ENCODE measurements at regions not wholly inside any gene's neighbourhood (a gene's known extent, or its start where the extent isn't known, plus 50 kb on each side); places are given as distances from the start of the nearest gene placed in this dataset.

DNA sequence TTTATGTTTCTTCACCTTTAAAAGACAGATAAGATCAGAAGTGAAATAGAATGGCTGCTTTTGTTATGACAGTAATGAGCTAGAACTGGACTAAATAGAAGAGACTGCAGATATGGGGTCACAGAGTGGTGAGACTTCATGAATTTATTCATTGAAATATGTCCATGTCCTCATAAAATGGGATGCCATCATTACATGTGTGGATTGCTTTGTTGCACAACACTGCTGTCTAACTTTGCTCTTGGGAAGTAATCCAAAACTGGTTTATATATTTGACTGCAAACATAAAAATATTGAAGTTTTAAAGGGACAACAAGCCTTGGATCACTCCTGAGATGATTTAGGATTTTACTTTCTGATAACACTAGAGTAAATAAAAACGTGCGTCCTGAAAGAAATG is 209.2 kb upstream of the FAT4 start:
- TF ChIP-seq, protein P1, sequence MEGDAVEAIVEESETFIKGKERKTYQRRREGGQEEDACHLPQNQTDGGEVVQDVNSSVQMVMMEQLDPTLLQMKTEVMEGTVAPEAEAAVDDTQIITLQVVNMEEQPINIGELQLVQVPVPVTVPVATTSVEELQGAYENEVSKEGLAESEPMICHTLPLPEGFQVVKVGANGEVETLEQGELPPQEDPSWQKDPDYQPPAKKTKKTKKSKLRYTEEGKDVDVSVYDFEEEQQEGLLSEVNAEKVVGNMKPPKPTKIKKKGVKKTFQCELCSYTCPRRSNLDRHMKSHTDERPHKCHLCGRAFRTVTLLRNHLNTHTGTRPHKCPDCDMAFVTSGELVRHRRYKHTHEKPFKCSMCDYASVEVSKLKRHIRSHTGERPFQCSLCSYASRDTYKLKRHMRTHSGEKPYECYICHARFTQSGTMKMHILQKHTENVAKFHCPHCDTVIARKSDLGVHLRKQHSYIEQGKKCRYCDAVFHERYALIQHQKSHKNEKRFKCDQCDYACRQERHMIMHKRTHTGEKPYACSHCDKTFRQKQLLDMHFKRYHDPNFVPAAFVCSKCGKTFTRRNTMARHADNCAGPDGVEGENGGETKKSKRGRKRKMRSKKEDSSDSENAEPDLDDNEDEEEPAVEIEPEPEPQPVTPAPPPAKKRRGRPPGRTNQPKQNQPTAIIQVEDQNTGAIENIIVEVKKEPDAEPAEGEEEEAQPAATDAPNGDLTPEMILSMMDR (IDR thresholded peaks at IDR 0.05; ENCODE audit: insufficient read depth, low read length, poor library complexity, severe bottlenecking): no peak
- H3K4me3 ChIP-seq (replicated peaks; ENCODE audit: low read depth, low read length): no peak overlapping the region
- DNase-seq (ENCODE audit: extremely low read depth, insufficient read length): no peak
- H3K27me3 ChIP-seq (replicated peaks; ENCODE audit: control insufficient read depth, insufficient read depth, low read length): no peaks in the 10 kb centered on the region
- H3K36me3 ChIP-seq (ENCODE audit: control insufficient read depth, insufficient read depth, low read length): no peaks in the 10 kb centered on the region

DNA sequence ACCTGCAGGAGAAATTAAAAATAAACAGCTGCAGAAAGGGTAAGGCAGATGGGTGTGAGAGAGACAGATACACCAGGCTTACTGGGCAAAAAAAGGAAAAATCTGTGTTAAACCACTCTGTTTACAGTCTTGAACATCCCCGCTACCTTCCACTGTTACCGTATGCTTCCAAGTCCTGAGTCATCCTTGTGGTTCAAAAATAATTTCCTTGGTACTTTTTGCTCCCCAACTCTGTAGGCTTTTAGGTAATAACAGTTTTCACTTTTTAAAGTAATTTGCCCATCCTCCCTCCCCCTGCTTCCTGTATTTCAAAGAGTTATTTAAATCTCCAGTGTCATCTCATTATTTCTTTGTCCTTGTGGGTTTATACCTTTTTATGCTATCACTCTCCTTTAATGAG is 210.1 kb upstream of the FAT4 start:
- no peak for DNase-seq (ENCODE audit: extremely low read depth, insufficient read length)
- TF ChIP-seq, protein P1 (IDR thresholded peaks at IDR 0.05; ENCODE audit: insufficient read depth, low read length, poor library complexity, severe bottlenecking): no peak
- Histone ChIP-seq H3K36me3 (ENCODE audit: control insufficient read depth, insufficient read depth, low read length) (no peaks in the 10 kb centered on the region), H3K27me3 (replicated peaks; ENCODE audit: control insufficient read depth, insufficient read depth, low read length) (no peaks in the 10 kb centered on the region), H3K4me3 (replicated peaks; ENCODE audit: low read depth, low read length) (no peak overlapping the region)

DNA sequence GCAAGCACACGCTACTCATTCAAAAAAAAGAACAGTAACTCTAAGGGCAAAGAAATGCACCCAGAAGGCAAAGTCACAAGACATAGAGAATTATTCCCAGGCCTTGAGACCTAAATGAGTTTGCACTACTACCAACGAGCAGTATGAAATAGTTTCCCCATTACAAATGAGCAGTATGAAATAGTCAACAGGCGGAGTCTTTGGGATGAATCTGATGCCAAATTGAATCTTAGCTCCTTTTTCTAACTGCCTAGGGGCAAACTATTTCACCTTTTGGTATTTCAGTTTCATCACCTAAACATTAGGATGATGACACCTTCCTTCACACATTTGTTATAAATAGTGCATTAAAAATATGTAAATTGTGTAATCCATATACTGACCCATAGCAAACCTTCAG is 213.0 kb upstream of the FAT4 start:
- Histone ChIP-seq H3K36me3 (ENCODE audit: control insufficient read depth, insufficient read depth, low read length) (no peaks in the 10 kb centered on the region), H3K4me3 (replicated peaks; ENCODE audit: low read depth, low read length) (no peak overlapping the region), H3K27me3 (replicated peaks; ENCODE audit: control insufficient read depth, insufficient read depth, low read length) (no peaks in the 10 kb centered on the region)
- TF ChIP-seq, protein P1 (IDR thresholded peaks at IDR 0.05; ENCODE audit: insufficient read depth, low read length, poor library complexity, severe bottlenecking): no peak
- DNase-seq (ENCODE audit: extremely low read depth, insufficient read length): no peak

DNA sequence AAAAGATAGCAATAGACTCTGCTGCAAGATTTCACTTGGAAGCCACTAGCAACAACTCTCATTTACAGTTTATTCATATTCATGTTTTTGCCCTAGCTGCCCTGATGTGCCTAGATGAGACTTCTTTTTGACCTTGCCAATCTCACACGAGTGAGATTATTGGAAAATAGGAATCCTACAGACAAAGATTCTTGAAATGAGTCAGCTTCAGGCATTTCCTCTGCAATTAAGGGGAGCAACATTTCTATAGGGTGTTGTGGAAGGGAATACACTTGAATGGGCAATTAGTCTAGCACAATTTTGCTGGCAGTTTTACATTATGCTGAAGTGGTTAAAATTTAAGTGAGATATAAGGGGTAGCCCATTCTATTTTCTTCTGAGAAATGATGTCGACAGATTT is 217.0 kb upstream of the FAT4 start:
- Histone ChIP-seq H3K27me3 (replicated peaks; ENCODE audit: control insufficient read depth, insufficient read depth, low read length) (no peaks in the 10 kb centered on the region), H3K36me3 (ENCODE audit: control insufficient read depth, insufficient read depth, low read length) (no peaks in the 10 kb centered on the region), H3K4me3 (replicated peaks; ENCODE audit: low read depth, low read length) (no peak overlapping the region)
- DNase-seq (ENCODE audit: extremely low read depth, insufficient read length): no peak
- TF ChIP-seq, protein P1 (IDR thresholded peaks at IDR 0.05; ENCODE audit: insufficient read depth, low read length, poor library complexity, severe bottlenecking): no peak

DNA sequence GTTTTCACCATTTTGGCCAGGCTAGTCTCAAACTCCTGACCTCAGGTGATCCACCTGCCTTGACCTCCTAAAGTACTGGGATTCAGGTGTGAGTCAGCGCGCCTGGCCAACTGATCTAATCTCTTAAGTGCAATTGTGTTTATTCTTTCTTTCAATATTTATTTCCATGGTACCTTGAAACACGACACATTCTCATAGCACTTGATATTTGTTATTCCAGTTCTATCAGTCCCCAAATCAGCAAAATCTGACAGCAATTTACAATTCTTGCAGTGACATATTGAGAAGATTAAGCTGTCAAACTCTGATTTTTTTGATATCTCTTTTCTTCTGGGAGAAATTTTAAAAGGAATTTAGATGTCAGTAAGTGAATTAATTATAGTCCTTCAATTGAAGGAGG is 218.1 kb upstream of the FAT4 start:
- no peaks in the 10 kb centered on the region for H3K27me3 ChIP-seq (replicated peaks; ENCODE audit: control insufficient read depth, insufficient read depth, low read length)

DNA sequence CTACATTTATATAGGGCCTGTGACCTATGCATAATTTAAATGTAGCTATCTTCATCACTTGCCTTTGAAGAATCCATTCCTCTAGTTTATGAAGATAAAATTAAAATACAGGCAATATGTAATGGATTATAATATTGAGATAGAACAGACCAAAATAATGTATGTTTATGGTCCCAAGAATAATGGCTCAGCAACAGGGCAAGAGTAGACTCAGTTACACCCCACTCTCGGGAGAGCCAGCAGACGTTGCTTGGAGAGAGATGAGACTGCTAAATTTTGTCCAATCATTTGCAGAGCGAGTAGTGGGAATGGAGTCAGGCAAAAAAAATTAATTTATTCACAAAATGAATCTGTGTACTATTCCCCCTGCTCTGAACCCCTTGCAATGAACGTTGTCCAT is 223.2 kb upstream of the FAT4 start:
- TF ChIP-seq, protein P1 (IDR thresholded peaks at IDR 0.05; ENCODE audit: insufficient read depth, low read length, poor library complexity, severe bottlenecking): no peak
- no peaks in the 10 kb centered on the region for H3K36me3 ChIP-seq (ENCODE audit: control insufficient read depth, insufficient read depth, low read length)
- H3K4me3 ChIP-seq (replicated peaks; ENCODE audit: low read depth, low read length): no peak overlapping the region
- no peak for DNase-seq (ENCODE audit: extremely low read depth, insufficient read length)
- H3K27me3 ChIP-seq (replicated peaks; ENCODE audit: control insufficient read depth, insufficient read depth, low read length): no peaks in the 10 kb centered on the region

More for the DNA sequence above, 218.1 kb upstream of the FAT4 start:
- DNase-seq (ENCODE audit: extremely low read depth, insufficient read length): no peak
- Histone ChIP-seq H3K36me3 (ENCODE audit: control insufficient read depth, insufficient read depth, low read length) (no peaks in the 10 kb centered on the region), H3K4me3 (replicated peaks; ENCODE audit: low read depth, low read length) (no peak overlapping the region)
- TF ChIP-seq, protein P1 (IDR thresholded peaks at IDR 0.05; ENCODE audit: insufficient read depth, low read length, poor library complexity, severe bottlenecking): no peak
